Left lung (tissue), 4 donors: ENCODE measurements at regions not wholly inside any gene's neighbourhood (a gene's known extent, or its start where the extent isn't known, plus 50 kb on each side); places are given as distances from the start of the nearest gene placed in this dataset.

Experiments
- ATAC-seq: fragments of 200-7000 bp; cut with Tn5 transposase; one replicate; pipeline ENCODE4 v1.9.1; 2020; ENCODE audit warnings: moderate library complexity
- DNase-seq, 4 donors: peaks; one replicate each; pipeline ENCODE4 v3.0.0-alpha.2; 2013 to 2020
- H3K27ac ChIP-seq, 2 donors: fragments of 200-600 bp; sonication (generic) in 1 of 2; one replicate each; pipeline versions ENCODE4 v1.5.0 to v1.8.0; 2020 to 2021
- H3K27me3 ChIP-seq, 2 donors: fragments of 200-600 bp; sonication (generic) in 1 of 2; one replicate each; pipeline versions ENCODE4 v1.5.0 to v1.8.0; 2020 to 2021
- H3K36me3 ChIP-seq, 2 donors: fragments of 200-600 bp; sonication (generic) in 1 of 2; one replicate each; pipeline versions ENCODE4 v1.5.0 to v1.8.0; 2020 to 2021
- H3K4me1 ChIP-seq, 2 donors: fragments of 200-600 bp; one replicate each; pipeline ENCODE4 v1.8.0; 2021
- H3K4me3 ChIP-seq, 2 donors: fragments of 200-600 bp; sonication (generic) in 1 of 2; one replicate each; pipeline versions ENCODE4 v1.5.0 to v1.8.0; 2020 to 2021; ENCODE audit warnings: mild to moderate bottlenecking in 1 of 2
- H3K9me3 ChIP-seq, 2 donors: fragments of 200-600 bp; sonication (generic) in 1 of 2; one replicate each; pipeline versions ENCODE4 v1.5.0 to v1.8.0; 2020 to 2021
- intact Hi-C, 2 donors: fragments of 100-400 bp; cut with DNase I; formaldehyde crosslinking; loops; one replicate each; pipeline versions ENCODE4 v1.11.2 to v1.14.2; 2022
- TF ChIP-seq, protein P1 (sequence below), 2 donors: fragments of 200-600 bp; sonication (generic) in 1 of 2; IDR thresholded peaks; one replicate each; pipeline versions ENCODE4 v1.5.0 to v1.8.0; 2021; ENCODE audit warnings: antibody characterized with exemption in 2 of 2
- donor health status: DM: no; HTN: yes; CAD: no.
- donor health status: DM: no; HTN: no; CAD: no.

DNA sequence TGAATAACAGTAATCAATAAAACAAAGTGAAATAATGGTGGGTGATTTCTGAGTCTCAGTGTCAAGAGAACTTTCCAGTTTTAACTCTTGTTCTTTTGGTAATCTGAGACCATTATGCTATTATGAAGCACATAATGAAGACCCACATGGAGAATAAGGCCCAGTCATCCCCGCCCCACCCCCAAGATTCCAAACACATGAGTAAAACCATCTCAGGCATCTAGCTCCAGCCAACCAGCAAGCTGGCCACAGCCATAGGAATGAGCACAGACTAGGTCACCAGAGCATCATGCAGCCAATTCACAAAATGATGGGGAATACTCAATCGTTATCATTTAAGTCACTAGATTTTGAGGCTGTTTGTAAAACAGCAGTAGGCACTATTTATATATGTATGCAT, 1769.0 kb upstream of the PCDH20 start:
- Histone ChIP-seq H3K9me3 (peaks cover 0 to 15% of the 10 kb centered on the region in 2 donors), H3K36me3 (no peaks in the 10 kb centered on the region), H3K4me1 (no peaks in the 10 kb centered on the region), H3K27ac (no peak overlapping the region), H3K4me3 (no peak overlapping the region), H3K27me3 (no peaks in the 10 kb centered on the region)
- TF ChIP-seq, protein P1, sequence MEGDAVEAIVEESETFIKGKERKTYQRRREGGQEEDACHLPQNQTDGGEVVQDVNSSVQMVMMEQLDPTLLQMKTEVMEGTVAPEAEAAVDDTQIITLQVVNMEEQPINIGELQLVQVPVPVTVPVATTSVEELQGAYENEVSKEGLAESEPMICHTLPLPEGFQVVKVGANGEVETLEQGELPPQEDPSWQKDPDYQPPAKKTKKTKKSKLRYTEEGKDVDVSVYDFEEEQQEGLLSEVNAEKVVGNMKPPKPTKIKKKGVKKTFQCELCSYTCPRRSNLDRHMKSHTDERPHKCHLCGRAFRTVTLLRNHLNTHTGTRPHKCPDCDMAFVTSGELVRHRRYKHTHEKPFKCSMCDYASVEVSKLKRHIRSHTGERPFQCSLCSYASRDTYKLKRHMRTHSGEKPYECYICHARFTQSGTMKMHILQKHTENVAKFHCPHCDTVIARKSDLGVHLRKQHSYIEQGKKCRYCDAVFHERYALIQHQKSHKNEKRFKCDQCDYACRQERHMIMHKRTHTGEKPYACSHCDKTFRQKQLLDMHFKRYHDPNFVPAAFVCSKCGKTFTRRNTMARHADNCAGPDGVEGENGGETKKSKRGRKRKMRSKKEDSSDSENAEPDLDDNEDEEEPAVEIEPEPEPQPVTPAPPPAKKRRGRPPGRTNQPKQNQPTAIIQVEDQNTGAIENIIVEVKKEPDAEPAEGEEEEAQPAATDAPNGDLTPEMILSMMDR (IDR thresholded peaks at IDR 0.05): no peak
- intact Hi-C loops: no loop called here
- DNase-seq (no peak), ATAC-seq (no peak)

DNA sequence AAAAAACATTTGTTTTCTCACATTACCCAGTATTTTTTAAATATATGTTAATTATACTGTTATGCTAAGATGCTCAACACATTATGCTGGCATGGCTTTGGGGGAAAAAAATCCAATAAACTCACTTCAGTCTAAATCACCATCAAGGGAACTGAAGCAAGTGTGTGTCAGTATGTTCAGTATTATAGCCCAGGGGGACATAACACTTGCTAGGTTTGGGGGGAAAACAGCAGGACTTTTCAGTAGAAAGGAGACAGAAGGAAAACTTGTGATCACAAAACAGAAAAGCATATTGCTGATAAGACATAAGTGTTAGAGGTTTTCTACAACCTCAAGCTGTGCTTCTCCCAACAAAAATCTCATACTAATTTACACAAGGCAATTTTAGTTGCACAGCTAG, 1759.9 kb upstream of the PCDH20 start:
- no peak overlapping the region for H3K4me3 ChIP-seq
- H3K36me3 ChIP-seq: no peaks in the 10 kb centered on the region
- ATAC-seq (no peak), DNase-seq (no peak)
- intact Hi-C loops: no loop called here
- H3K4me1 ChIP-seq: no peaks in the 10 kb centered on the region
- H3K9me3 ChIP-seq: peaks cover 0 to 5% of the 10 kb centered on the region in 2 donors
- no peaks in the 10 kb centered on the region for H3K27me3 ChIP-seq
- H3K27ac ChIP-seq: no peak overlapping the region
- TF ChIP-seq, protein P1 (IDR thresholded peaks at IDR 0.05): no peak

DNA sequence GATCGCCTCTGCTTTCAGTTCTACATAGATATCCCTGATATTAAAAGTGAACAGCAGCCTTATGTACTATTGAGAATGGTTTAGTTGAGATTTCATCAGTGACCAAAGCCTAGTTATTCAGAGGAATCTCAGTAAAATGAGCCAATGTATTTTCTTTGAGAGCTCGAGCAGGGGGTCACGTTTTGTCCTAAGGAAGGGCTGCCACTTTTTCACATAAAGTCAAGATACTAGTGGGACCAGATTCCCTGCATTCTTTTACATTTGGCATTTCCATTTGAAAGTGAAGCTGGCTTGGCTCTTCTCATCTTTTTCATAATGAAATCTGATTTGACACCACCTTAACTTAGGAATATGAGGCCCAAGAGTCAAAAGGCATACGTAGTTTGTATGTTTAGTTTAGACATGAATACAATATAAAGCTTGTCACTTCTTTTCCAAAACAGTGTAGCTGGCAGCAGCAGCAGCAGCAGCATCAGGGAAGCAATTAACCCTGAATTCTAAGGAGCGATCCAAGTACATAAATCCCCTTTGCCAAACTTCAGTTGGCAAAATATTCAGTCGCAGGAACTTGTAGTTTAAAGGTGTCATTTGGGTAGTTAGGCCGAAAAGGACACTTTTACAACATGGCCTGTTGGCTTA, 1752.2 kb upstream of the PCDH20 start:
- intact Hi-C loops: no loop called here

DNA sequence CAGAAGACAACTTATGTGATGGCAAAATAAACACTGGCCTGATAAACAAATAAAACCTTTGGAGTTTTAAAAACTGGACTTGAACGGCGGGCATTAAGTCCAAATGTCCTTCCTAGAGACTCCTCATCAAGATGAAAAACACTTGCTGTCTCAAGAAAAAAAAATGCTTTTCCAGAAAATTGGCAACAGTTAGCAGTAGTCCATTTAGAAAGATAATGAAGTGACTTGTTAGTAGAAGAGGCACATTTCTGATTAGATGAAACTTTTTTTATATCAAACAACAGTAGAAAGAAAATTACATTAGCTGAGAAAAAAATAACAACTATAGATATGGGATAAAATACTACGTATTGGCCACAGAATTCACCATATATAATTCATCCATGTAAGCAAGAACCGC, 1750.7 kb upstream of the PCDH20 start:
- DNase-seq (peak in 2 of 4 donors; percentile 11 to 24), ATAC-seq (no peak)
- Histone ChIP-seq H3K36me3 (no peaks in the 10 kb centered on the region), H3K27me3 (no peaks in the 10 kb centered on the region), H3K4me3 (no peak overlapping the region), H3K4me1 (no peaks in the 10 kb centered on the region), H3K9me3 (no peaks in the 10 kb centered on the region), H3K27ac (no peak overlapping the region)
- TF ChIP-seq, protein P1 (IDR thresholded peaks at IDR 0.05): no peak
- intact Hi-C loops: no loop called here

More for the DNA sequence above, 1752.2 kb upstream of the PCDH20 start:
- Histone ChIP-seq H3K27me3 (no peaks in the 10 kb centered on the region), H3K36me3 (no peaks in the 10 kb centered on the region), H3K27ac (no peak overlapping the region), H3K4me3 (no peak overlapping the region), H3K4me1 (no peaks in the 10 kb centered on the region), H3K9me3 (no peaks in the 10 kb centered on the region)
- TF ChIP-seq, protein P1 (IDR thresholded peaks at IDR 0.05): no peak
- ATAC-seq: no peak
- no peak for DNase-seq

DNA sequence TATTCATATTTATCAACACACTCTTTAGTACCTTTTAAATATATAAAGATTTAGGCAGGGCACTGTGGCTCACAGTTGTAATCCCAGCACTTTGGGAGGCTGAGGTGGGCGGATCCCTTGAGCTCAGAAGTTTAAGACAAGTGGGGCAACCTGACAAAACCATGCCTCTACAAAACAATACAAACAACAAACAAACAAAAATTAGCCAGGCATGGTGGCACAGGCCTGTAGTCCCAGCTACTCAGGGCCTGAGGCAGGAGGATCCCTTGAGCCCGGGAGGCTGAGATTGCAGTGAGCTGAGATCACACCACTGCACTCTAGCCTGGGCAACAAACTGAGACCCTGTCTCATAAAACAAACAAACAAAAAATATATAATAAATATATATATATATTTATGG, 1748.3 kb upstream of the PCDH20 start:
- Histone ChIP-seq H3K4me3 (no peak overlapping the region), H3K9me3 (no peaks in the 10 kb centered on the region), H3K4me1 (no peaks in the 10 kb centered on the region), H3K36me3 (no peaks in the 10 kb centered on the region), H3K27me3 (no peaks in the 10 kb centered on the region), H3K27ac (no peak overlapping the region)
- DNase-seq (no peak), ATAC-seq (no peak)
- intact Hi-C loops: no loop called here
- TF ChIP-seq, protein P1 (IDR thresholded peaks at IDR 0.05): no peak
